Neuronal stem cell (in vitro differentiated cells): ENCODE measurements at regions not wholly inside any gene's neighbourhood (a gene's known extent, or its start where the extent isn't known, plus 50 kb on each side); places are given as distances from the start of the nearest gene placed in this dataset.
A peak's percentile ranks its signal among the peaks of the same experiment; 100 is the strongest.
"Not testable (repeated sequence)": the region's sequence is repeated elsewhere in the genome, so short reads cannot be mapped to it uniquely, and the experiment has no call there.

Experiments used
- DNase-seq: peaks from one replicate; pipeline ENCODE4 v3.0.0-alpha.2; 2013; ENCODE audit warnings: low spot score
- H2AFZ ChIP-seq: one replicate; pipeline ENCODE4 v1.6.1; 2013; ENCODE audit warnings: mild to moderate bottlenecking, low read length, inconsistent platforms
- H2AK5ac ChIP-seq: 2 replicates; pipeline ENCODE4 v1.6.1; 2013; ENCODE audit warnings: low read depth, mild to moderate bottlenecking, inconsistent platforms, low read length, moderate library complexity, mixed read lengths
- H2BK120ac ChIP-seq: 2 replicates; pipeline ENCODE4 v1.6.1; 2013; ENCODE audit warnings: low read depth, mild to moderate bottlenecking, inconsistent platforms, low read length, moderate library complexity, mixed read lengths
- H2BK12ac ChIP-seq: one replicate; pipeline ENCODE4 v1.6.1; 2013; ENCODE audit warnings: low read length, inconsistent platforms
- H2BK15ac ChIP-seq: 2 replicates; pipeline ENCODE4 v1.6.1; 2013; ENCODE audit warnings: mild to moderate bottlenecking, low read length, inconsistent platforms, mixed read lengths
- H2BK5ac ChIP-seq: one replicate; pipeline ENCODE4 v1.6.1; 2013; ENCODE audit warnings: inconsistent platforms, mild to moderate bottlenecking, low read length, moderate library complexity
- H3K14ac ChIP-seq: one replicate; pipeline ENCODE4 v1.6.1; 2013; ENCODE audit warnings: low read length, inconsistent platforms
- H3K18ac ChIP-seq: 2 replicates; pipeline ENCODE4 v1.6.1; 2013; ENCODE audit warnings: low read length, inconsistent platforms
- H3K23ac ChIP-seq: 2 replicates; pipeline ENCODE4 v1.6.1; 2013; ENCODE audit warnings: low read depth, mild to moderate bottlenecking, mixed read lengths, low read length, inconsistent platforms; ENCODE audit not compliant: poor library complexity
- H3K27ac ChIP-seq: replicated peaks from 3 replicates; pipeline ENCODE4 v1.5.1; 2013; ENCODE audit warnings: low read length, inconsistent platforms
- H3K27me3 ChIP-seq, 3 experiments: 2 replicates each; pipeline ENCODE4 v1.6.1; 2013; ENCODE audit warnings: low read length in 3 of 3, mild to moderate bottlenecking in 2 of 3, inconsistent platforms in 1 of 3, low read depth in 1 of 3, mixed read lengths in 1 of 3, moderate library complexity in 1 of 3; ENCODE audit not compliant: control insufficient read depth in 3 of 3, insufficient read depth in 3 of 3
- H3K36me3 ChIP-seq, 2 donors: replicated peaks in 1 of 2; 2 replicates each; pipeline ENCODE4 v1.6.1; 2013; ENCODE audit warnings: low read length in 2 of 2; ENCODE audit not compliant: control insufficient read depth in 2 of 2, insufficient read depth in 2 of 2
- H3K4ac ChIP-seq: 2 replicates; pipeline ENCODE4 v1.6.1; 2013; ENCODE audit warnings: inconsistent platforms, mild to moderate bottlenecking, low read length, moderate library complexity
- H3K4me1 ChIP-seq, 2 donors: 1 replicate in 1 of 2; 2 replicates in 1 of 2; pipeline ENCODE4 v1.6.1; 2013; ENCODE audit warnings: low read length in 2 of 2, low read depth in 1 of 2; ENCODE audit not compliant: control insufficient read depth in 2 of 2, insufficient read depth in 1 of 2
- H3K4me2 ChIP-seq: one replicate; pipeline ENCODE4 v1.6.1; 2013; ENCODE audit warnings: mild to moderate bottlenecking, low read length, inconsistent platforms; ENCODE audit not compliant: insufficient read depth, poor library complexity, severe bottlenecking
- H3K4me3 ChIP-seq, 2 donors: 2 replicates each; pipeline ENCODE4 v1.5.1; 2013; ENCODE audit warnings: low read length in 2 of 2, mild to moderate bottlenecking in 2 of 2, inconsistent platforms in 1 of 2, moderate library complexity in 1 of 2
- H3K79me1 ChIP-seq: one replicate; pipeline ENCODE4 v1.6.1; 2013; ENCODE audit warnings: low read depth, mild to moderate bottlenecking, inconsistent platforms, low read length, moderate library complexity
- H3K9ac ChIP-seq: one replicate; pipeline ENCODE4 v1.6.1; 2013; ENCODE audit warnings: mild to moderate bottlenecking, low read depth, low read length, inconsistent platforms; ENCODE audit not compliant: poor library complexity
- H3K9me3 ChIP-seq, 2 donors: replicated peaks in 1 of 2; 2 replicates each; pipeline versions ENCODE3 to v1.6.1; 2013; ENCODE audit warnings: low read length in 2 of 2, mild to moderate bottlenecking in 2 of 2, inconsistent platforms in 1 of 2, low read depth in 1 of 2, mixed read lengths in 1 of 2, moderate library complexity in 1 of 2; ENCODE audit not compliant: control insufficient read depth in 2 of 2, insufficient read depth in 1 of 2
- H4K8ac ChIP-seq: one replicate; pipeline ENCODE4 v1.6.1; 2013; ENCODE audit warnings: low read depth, mild to moderate bottlenecking, inconsistent platforms, low read length, moderate library complexity
- H4K91ac ChIP-seq: one replicate; pipeline ENCODE4 v1.6.1; 2013; ENCODE audit warnings: low read length, low read depth, mild to moderate bottlenecking, inconsistent platforms; ENCODE audit not compliant: poor library complexity
- WGBS, 2 donors: extraction: QIAGEN DNeasy Blood & Tissue Kit; methylation state at CpG; one replicate each; pipeline ENCODE4 v1.1.7; 2013; ENCODE audit warnings: missing lambda C conversion rate in 2 of 2, mixed read lengths in 1 of 2; ENCODE audit not compliant: insufficient read length in 2 of 2, insufficient replicate concordance in 1 of 2; ENCODE audit errors: extremely low coverage in 2 of 2; 5-methylcytosine and 5-hydroxymethylcytosine counted together

GRCh38 chr1:229006121-229006870 lies 264.6 kb upstream of the RAB4A start:
- Histone ChIP-seq H3K9me3 (no peaks in the 10 kb centered on the region), H3K27ac (no peak overlapping the region), H2AFZ (no peak overlapping the region), H2BK15ac (no peak overlapping the region), H2BK12ac (no peak overlapping the region), H3K36me3 (no peaks in the 10 kb centered on the region), H3K79me1 (no peaks in the 10 kb centered on the region), H3K4me1 (peaks cover 0 to 18% of the 10 kb centered on the region in 2 donors), H4K91ac (no peak overlapping the region), H3K4me2 (no peak overlapping the region), H3K27me3 (no peaks in the 10 kb centered on the region), H3K14ac (no peak overlapping the region), H3K18ac (peak overlapping the region; percentile 29), H3K4ac (no peak overlapping the region), H2BK5ac (no peak overlapping the region), H3K9ac (no peak overlapping the region), H2AK5ac (no peak overlapping the region), H3K4me3 (no peak overlapping the region), H3K23ac (no peak overlapping the region), H4K8ac (no peak overlapping the region), H2BK120ac (no peak overlapping the region)
- WGBS, 2 donors, result no CpG with 5 or more reads among the region's 12 CpGs
- no peak for DNase-seq

- H3K18ac ChIP-seq, result peak overlapping the region; percentile 44
- no peak overlapping the region for H2AK5ac ChIP-seq
- H3K27me3 ChIP-seq, result no peaks in the 10 kb centered on the region
- H3K14ac ChIP-seq, result no peak overlapping the region
- no peaks in the 10 kb centered on the region for H3K9me3 ChIP-seq
- no peak overlapping the region for H3K4me3 ChIP-seq
- H3K4ac ChIP-seq, result no peak overlapping the region
- no peaks in the 10 kb centered on the region for H3K79me1 ChIP-seq
- DNase-seq, result no peak
- no peak overlapping the region for H3K9ac ChIP-seq
- no peak overlapping the region for H2AFZ ChIP-seq
- H3K36me3 ChIP-seq, result no peaks in the 10 kb centered on the region
- no peak overlapping the region for H4K8ac ChIP-seq
- no peak overlapping the region for H2BK5ac ChIP-seq
- H3K4me1 ChIP-seq, result peaks cover 0 to 18% of the 10 kb centered on the region in 2 donors
- WGBS, 2 donors, result no CpG with 5 or more reads among the region's 7 CpGs
- H2BK12ac ChIP-seq, result peak overlapping the region; percentile 76
- no peak overlapping the region for H4K91ac ChIP-seq
- H3K23ac ChIP-seq, result no peak overlapping the region
- H2BK120ac ChIP-seq, result no peak overlapping the region
- no peak overlapping the region for H3K27ac ChIP-seq
- peak overlapping the region; percentile 52 for H2BK15ac ChIP-seq
- H3K4me2 ChIP-seq, result no peak overlapping the region
These were observed 263.7 kb upstream of the RAB4A start for GRCh38 chr1:229007167-229007566.

- no peak overlapping the region for H3K27ac ChIP-seq
- H3K79me1 ChIP-seq, result no peaks in the 10 kb centered on the region
- H2BK5ac ChIP-seq, result no peak overlapping the region
- H3K4me3 ChIP-seq, result no peak overlapping the region
- H3K4me2 ChIP-seq, result no peak overlapping the region
- no peak overlapping the region for H2BK12ac ChIP-seq
- WGBS, 2 donors, result no CpG with 5 or more reads among the region's 9 CpGs
- H3K4ac ChIP-seq, result no peak overlapping the region
- no peaks in the 10 kb centered on the region for H3K27me3 ChIP-seq
- no peak overlapping the region for H3K14ac ChIP-seq
- peaks cover 0 to 15% of the 10 kb centered on the region in 2 donors for H3K4me1 ChIP-seq
- H2AK5ac ChIP-seq, result peak overlapping the region; percentile 44
- H3K9ac ChIP-seq, result no peak overlapping the region
- H2BK15ac ChIP-seq, result peak overlapping the region; percentile 31
- DNase-seq, result no peak
- H3K18ac ChIP-seq, result peak overlapping the region; percentile 46
- H2BK120ac ChIP-seq, result no peak overlapping the region
- no peak overlapping the region for H3K23ac ChIP-seq
- no peak overlapping the region for H2AFZ ChIP-seq
- H4K8ac ChIP-seq, result no peak overlapping the region
- peak overlapping the region; percentile 48 for H4K91ac ChIP-seq
- H3K36me3 ChIP-seq, result no peaks in the 10 kb centered on the region
- H3K9me3 ChIP-seq, result no peaks in the 10 kb centered on the region
These were observed 263.2 kb upstream of the RAB4A start for GRCh38 chr1:229007701-229008100.

- not testable (repeated sequence) for H3K27ac ChIP-seq, H2AFZ ChIP-seq, H3K79me1 ChIP-seq, H4K8ac ChIP-seq, H3K23ac ChIP-seq, H3K4me2 ChIP-seq, H2BK5ac ChIP-seq, H4K91ac ChIP-seq, H3K27me3 ChIP-seq, H3K14ac ChIP-seq, H3K36me3 ChIP-seq, H3K18ac ChIP-seq, H3K9me3 ChIP-seq, H2AK5ac ChIP-seq, H3K4ac ChIP-seq, H2BK120ac ChIP-seq, H3K4me3 ChIP-seq, H3K9ac ChIP-seq, H2BK12ac ChIP-seq, H2BK15ac ChIP-seq, DNase-seq
- WGBS, 2 donors, result no CpG with 5 or more reads among the region's 5 CpGs
- H3K4me1 ChIP-seq, result peaks cover 0 to 11% of the 10 kb centered on the region in 2 donors
These were observed 262.6 kb upstream of the RAB4A start for GRCh38 chr1:229008347-229008746.
